H1 (cell line): ENCODE measurements at regions not wholly inside any gene's neighbourhood (a gene's known extent, or its start where the extent isn't known, plus 50 kb on each side); places are given as distances from the start of the nearest gene placed in this dataset.

Source experiments
- CTCF ChIA-PET: fragments of 300-600 bp; sonication (Branson Sonifier 250); formaldehyde crosslinking; loops from one replicate; lab custom pipeline; 2021; ENCODE audit not compliant: partially characterized antibody; lab: Charles Lee
- POLR2A ChIA-PET: fragments of 300-600 bp; sonication (Branson Sonifier 250); formaldehyde crosslinking; loops from one replicate; lab custom pipeline; 2021; ENCODE audit warnings: inconsistent platforms; ENCODE audit not compliant: partially characterized antibody; lab: Charles Lee
- DNase-seq, 2 experiments: peaks; one replicate each; pipeline versions ENCODE4 v3.0.0 to v3.0.0-alpha.2; 2010 to 2022; ENCODE audit warnings: low spot score in 2 of 2, low read depth in 1 of 2, mixed read lengths in 1 of 2
- FAIRE-seq: peaks from 2 replicates; lab custom pipeline; 2011; peaks lifted over from hg19 to GRCh38; lab: Jason Lieb, UNC
- H2AFZ ChIP-seq: 2 replicates; pipeline ENCODE4 v1.8.1; 2012; ENCODE audit warnings: low read length, inconsistent platforms
- H2AK5ac ChIP-seq: 2 replicates; pipeline ENCODE4 v1.6.1; 2013; ENCODE audit warnings: low read depth, low read length
- H2BK120ac ChIP-seq: replicated peaks from 2 replicates; pipeline ENCODE3; 2013; ENCODE audit warnings: low read depth, low read length, inconsistent platforms
- H2BK12ac ChIP-seq: 2 replicates; pipeline ENCODE4 v1.6.1; 2013; ENCODE audit warnings: low read depth, low read length
- H2BK15ac ChIP-seq: 2 replicates; pipeline ENCODE4 v1.6.1; 2013; ENCODE audit warnings: low read length
- H2BK20ac ChIP-seq: 2 replicates; pipeline ENCODE4 v1.6.1; 2013; ENCODE audit warnings: low read length
- H2BK5ac ChIP-seq: 2 replicates; pipeline ENCODE4 v1.6.1; 2013; ENCODE audit warnings: low read depth, low read length
- H3K14ac ChIP-seq: 2 replicates; pipeline ENCODE4 v1.6.1; 2013; ENCODE audit warnings: inconsistent platforms; ENCODE audit not compliant: insufficient read length
- H3K18ac ChIP-seq: 2 replicates; pipeline ENCODE4 v1.6.1; 2013; ENCODE audit warnings: low read length; ENCODE audit errors: extremely low read depth
- H3K23ac ChIP-seq: 2 replicates; pipeline ENCODE4 v1.6.1; 2013; ENCODE audit warnings: inconsistent platforms; ENCODE audit not compliant: insufficient read length
- H3K23me2 ChIP-seq: 2 replicates; pipeline ENCODE4 v1.6.1; 2013; ENCODE audit warnings: low read depth, low read length
- H3K27ac ChIP-seq: 2 replicates; pipeline ENCODE4 v1.6.1; 2011; ENCODE audit warnings: low read depth, low read length, inconsistent platforms
- H3K27me3 ChIP-seq, 4 experiments: replicated peaks in 1 of 4; 1 replicate in 1 of 4; 2 replicates in 3 of 4; pipeline versions ENCODE4 v1.6.1 to v1.8.1; 2011 to 2013; ENCODE audit warnings: low read length in 3 of 4, mild to moderate bottlenecking in 3 of 4, inconsistent platforms in 2 of 4, mixed read lengths in 2 of 4, moderate library complexity in 1 of 4; ENCODE audit not compliant: control insufficient read depth in 3 of 4, insufficient read depth in 3 of 4; ENCODE audit errors: extremely low read depth in 1 of 4
- H3K36me3 ChIP-seq, 4 experiments: 2 replicates each; pipeline versions ENCODE4 v1.6.1 to v1.8.1; 2011 to 2013; ENCODE audit warnings: mild to moderate bottlenecking in 4 of 4, low read length in 3 of 4, moderate library complexity in 2 of 4, control low read depth in 1 of 4, inconsistent platforms in 1 of 4; ENCODE audit not compliant: insufficient read depth in 4 of 4, control insufficient read depth in 2 of 4
- H3K4ac ChIP-seq: replicated peaks from 2 replicates; pipeline ENCODE3; 2013; ENCODE audit warnings: low read length, low read depth, mixed read lengths, inconsistent platforms; ENCODE audit not compliant: insufficient read length
- H3K4me1 ChIP-seq, 4 experiments: replicated peaks in 1 of 4; 1 replicate in 1 of 4; 2 replicates in 3 of 4; pipeline versions ENCODE4 v1.6.1 to v1.8.1; 2011 to 2013; ENCODE audit warnings: low read length in 3 of 4, inconsistent platforms in 2 of 4, mixed read lengths in 1 of 4; ENCODE audit not compliant: insufficient read depth in 4 of 4, control insufficient read depth in 3 of 4
- H3K4me2 ChIP-seq, 2 experiments: 2 replicates each; pipeline versions ENCODE4 v1.6.1 to v1.8.1; 2011 to 2013; ENCODE audit warnings: low read depth in 2 of 2, low read length in 2 of 2, control low read depth in 1 of 2, inconsistent platforms in 1 of 2, mild to moderate bottlenecking in 1 of 2; ENCODE audit not compliant: insufficient read depth in 1 of 2
- H3K4me3 ChIP-seq, 4 experiments: fragments of 200-600, 300-600 bp in 1 of 4; sonication (generic), shearing (Covaris generic), sonication (Bioruptor Twin) in 1 of 4; 2 replicates each; pipeline versions ENCODE4 v1.5.1 to v1.8.1; 2011 to 2016; ENCODE audit warnings: low read length in 4 of 4, low read depth in 3 of 4, control low read depth in 2 of 4, inconsistent platforms in 2 of 4, mild to moderate bottlenecking in 2 of 4, mixed read lengths in 1 of 4, moderate library complexity in 1 of 4; ENCODE audit not compliant: insufficient read depth in 2 of 4; ENCODE audit errors: extremely low read depth in 1 of 4
- H3K56ac ChIP-seq: replicated peaks from 2 replicates; pipeline ENCODE3; 2013; ENCODE audit warnings: low read depth, mild to moderate bottlenecking, mixed read lengths, low read length, inconsistent platforms; ENCODE audit not compliant: insufficient read length
- H3K79me1 ChIP-seq: 2 replicates; pipeline ENCODE4 v1.6.1; 2013; ENCODE audit warnings: low read depth, low read length, control low read depth
- H3K79me2 ChIP-seq, 2 experiments: 2 replicates each; pipeline versions ENCODE4 v1.6.1 to v1.8.1; 2012 to 2013; ENCODE audit warnings: low read length in 2 of 2, mild to moderate bottlenecking in 2 of 2, inconsistent platforms in 1 of 2; ENCODE audit not compliant: insufficient read depth in 2 of 2, control insufficient read depth in 1 of 2
- H3K9ac ChIP-seq, 4 experiments: replicated peaks in 1 of 4; 1 replicate in 1 of 4; 2 replicates in 3 of 4; pipeline versions ENCODE4 v1.6.1 to v1.8.1; 2011 to 2013; ENCODE audit warnings: low read depth in 3 of 4, low read length in 3 of 4, control low read depth in 2 of 4, mild to moderate bottlenecking in 2 of 4, moderate library complexity in 2 of 4, inconsistent platforms in 1 of 4; ENCODE audit errors: extremely low read depth in 1 of 4
- H3K9me3 ChIP-seq, 2 experiments: 2 replicates each; pipeline versions ENCODE4 v1.6.1 to v1.8.1; 2012 to 2013; ENCODE audit warnings: mild to moderate bottlenecking in 2 of 2, moderate library complexity in 2 of 2, control low read depth in 1 of 2, inconsistent platforms in 1 of 2, low read depth in 1 of 2, low read length in 1 of 2, mixed read lengths in 1 of 2; ENCODE audit not compliant: insufficient read depth in 2 of 2
- H4K20me1 ChIP-seq, 2 experiments: replicated peaks in 1 of 2; 2 replicates each; pipeline versions ENCODE3 to v1.8.1; 2011 to 2013; ENCODE audit warnings: inconsistent platforms in 2 of 2, low read length in 2 of 2, mild to moderate bottlenecking in 1 of 2; ENCODE audit not compliant: insufficient read depth in 2 of 2, control insufficient read depth in 1 of 2
- H4K5ac ChIP-seq: 2 replicates; pipeline ENCODE4 v1.6.1; 2013; ENCODE audit warnings: low read length, low read depth, mixed read lengths, inconsistent platforms; ENCODE audit not compliant: insufficient read length
- H4K8ac ChIP-seq: 2 replicates; pipeline ENCODE4 v1.8.0; 2013; ENCODE audit warnings: mild to moderate bottlenecking, moderate library complexity, low read length, inconsistent platforms; ENCODE audit not compliant: insufficient read depth; ENCODE audit errors: extremely low read depth
- H4K91ac ChIP-seq: replicated peaks from 2 replicates; pipeline ENCODE3; 2013; ENCODE audit warnings: low read length, mixed read lengths, inconsistent platforms; ENCODE audit not compliant: insufficient read length
- BRCA1 ChIP-seq: IDR thresholded peaks from 2 replicates; pipeline ENCODE4 v1.6.1; 2012; ENCODE audit warnings: low read depth, low read length, improper control_type of control experiment
- CEBPB ChIP-seq: IDR thresholded peaks from 2 replicates; pipeline ENCODE4 v1.6.1; 2012; ENCODE audit warnings: low read depth, low read length
- KDM1A ChIP-seq: fragments of 200-600, 300-600 bp; sonication (generic); IDR thresholded peaks from 2 replicates; pipeline ENCODE4 v1.7.1; 2016; ENCODE audit warnings: mild to moderate bottlenecking, low read length, borderline replicate concordance
- POLR2AphosphoS5 ChIP-seq: IDR thresholded peaks from 2 replicates; pipeline ENCODE4 v1.6.1; 2011; ENCODE audit warnings: low read depth, low read length
- RFX5 ChIP-seq: IDR thresholded peaks from 2 replicates; pipeline ENCODE4 v1.6.1; 2011; ENCODE audit warnings: low read depth, low read length, improper control_type of control experiment, borderline replicate concordance
- TEAD4 ChIP-seq: IDR thresholded peaks from 2 replicates; pipeline ENCODE4 v1.6.1; 2012; ENCODE audit warnings: low read depth, low read length, inconsistent platforms, mixed read lengths
- YY1 ChIP-seq: IDR thresholded peaks from 2 replicates; pipeline ENCODE4 v1.6.1; 2011; ENCODE audit warnings: low read depth, mild to moderate bottlenecking, low read length
- WGBS, 2 experiments: shearing (Covaris generic) in 1 of 2; methylation state at CpG; one replicate each; pipeline versions ENCODE4 v1.1.6 to v1.1.7; 2013 to 2015; ENCODE audit warnings: low lambda C conversion rate in 2 of 2, mixed read lengths in 2 of 2, inconsistent platforms in 1 of 2, low coverage in 1 of 2, missing lambda C conversion rate in 1 of 2; ENCODE audit not compliant: insufficient replicate concordance in 2 of 2, insufficient coverage in 1 of 2, insufficient read length in 1 of 2; ENCODE audit errors: extremely low coverage in 1 of 2, missing lambda C conversion rate in 1 of 2; 5-methylcytosine and 5-hydroxymethylcytosine counted together

GRCh38 chr7:36045326-36045725, 107.7 kb upstream of the EEPD1 start:
- Histone ChIP-seq H2AFZ (no peak overlapping the region), H3K14ac (no peak overlapping the region), H3K27me3 (no peaks in the 10 kb centered on the region), H4K20me1 (no peaks in the 10 kb centered on the region), H3K4me1 (peaks cover 3 to 20% (median 7%) of the 10 kb centered on the region in 4 experiments; a peak in 5 of 7 replicates), H3K9me3 (no peaks in the 10 kb centered on the region), H2AK5ac (no peak overlapping the region), H3K4ac (no peak overlapping the region), H2BK12ac (no peak overlapping the region), H4K91ac (no peak overlapping the region), H3K4me2 (0 out of 4 replicates have a peak overlapping the region, but pooled peaks of 1 of the 2 experiments have one; percentile 38), H2BK5ac (no peak overlapping the region), H3K23me2 (no peaks in the 10 kb centered on the region), H2BK20ac (no peak overlapping the region), H3K4me3 (no peak overlapping the region), H4K5ac (no peak overlapping the region), H3K9ac (no peak overlapping the region), H3K79me2 (no peaks in the 10 kb centered on the region), H3K27ac (no peak overlapping the region), H4K8ac (no peak overlapping the region), H3K36me3 (no peaks in the 10 kb centered on the region), H3K23ac (no peak overlapping the region), H3K79me1 (no peaks in the 10 kb centered on the region), H2BK120ac (no peak overlapping the region), H2BK15ac (no peak overlapping the region), H3K18ac (no peak overlapping the region), H3K56ac (no peak overlapping the region)
- POLR2A ChIA-PET, result no interaction called here
- WGBS, 2 experiments, result 85% methylated on average over 2 of the region's 2 CpGs; no CpG with 5 or more reads in 1 of the 2 experiments
- CTCF ChIA-PET, result interaction anchor here (1.2 kb wide), 1 partner anchor 27 kb away, joined by 3 read pairs; no protein-coding TSS in a partner anchor
- no peak for DNase-seq
- no peak for FAIRE-seq
- TF ChIP-seq TEAD4 (no peak), YY1 (no peak), RFX5 (no peak), BRCA1 (no peak), POLR2AphosphoS5 (no peak), CEBPB (no peak), KDM1A (no peak)
